ENCODE measurements at regions not wholly inside any gene's neighbourhood (a gene's known extent, or its start where the extent isn't known, plus 50 kb on each side); places are given as distances from the start of the nearest gene placed in this dataset.
"Not testable (repeated sequence)": the region's sequence is repeated elsewhere in the genome, so short reads cannot be mapped to it uniquely, and the experiment has no call there.

DNA sequence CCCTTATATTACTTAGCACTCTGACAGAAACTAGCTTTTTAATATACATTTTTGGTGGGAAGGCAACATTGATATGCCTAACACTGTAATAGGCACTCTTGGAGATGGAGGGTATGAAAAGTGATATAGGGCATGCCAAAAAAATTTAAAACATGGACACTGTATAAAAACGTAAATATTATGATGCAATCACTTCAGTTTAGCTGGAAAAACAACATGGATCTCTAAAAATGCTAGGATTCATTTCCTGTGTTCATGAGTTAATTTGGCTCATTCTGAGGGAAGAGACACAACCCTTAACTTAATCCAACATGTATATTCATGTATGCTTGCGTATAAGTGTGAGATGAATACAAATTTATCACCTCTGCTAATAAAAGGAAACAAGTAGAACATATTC is 157.3 kb upstream of the TFAP2D start:
- H3K4me3 ChIP-seq (replicated peaks in 1 of 2; ENCODE audit: low read depth in 2 of 2, low read length in 2 of 2) = no peak overlapping the region
- TF ChIP-seq, protein P1, sequence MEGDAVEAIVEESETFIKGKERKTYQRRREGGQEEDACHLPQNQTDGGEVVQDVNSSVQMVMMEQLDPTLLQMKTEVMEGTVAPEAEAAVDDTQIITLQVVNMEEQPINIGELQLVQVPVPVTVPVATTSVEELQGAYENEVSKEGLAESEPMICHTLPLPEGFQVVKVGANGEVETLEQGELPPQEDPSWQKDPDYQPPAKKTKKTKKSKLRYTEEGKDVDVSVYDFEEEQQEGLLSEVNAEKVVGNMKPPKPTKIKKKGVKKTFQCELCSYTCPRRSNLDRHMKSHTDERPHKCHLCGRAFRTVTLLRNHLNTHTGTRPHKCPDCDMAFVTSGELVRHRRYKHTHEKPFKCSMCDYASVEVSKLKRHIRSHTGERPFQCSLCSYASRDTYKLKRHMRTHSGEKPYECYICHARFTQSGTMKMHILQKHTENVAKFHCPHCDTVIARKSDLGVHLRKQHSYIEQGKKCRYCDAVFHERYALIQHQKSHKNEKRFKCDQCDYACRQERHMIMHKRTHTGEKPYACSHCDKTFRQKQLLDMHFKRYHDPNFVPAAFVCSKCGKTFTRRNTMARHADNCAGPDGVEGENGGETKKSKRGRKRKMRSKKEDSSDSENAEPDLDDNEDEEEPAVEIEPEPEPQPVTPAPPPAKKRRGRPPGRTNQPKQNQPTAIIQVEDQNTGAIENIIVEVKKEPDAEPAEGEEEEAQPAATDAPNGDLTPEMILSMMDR (IDR thresholded peaks at IDR 0.05; ENCODE audit: low read depth, low read length) = no peak
- DNase-seq (ENCODE audit: low read depth in 2 of 2) = no peak

- TF ChIP-seq, protein P1 (IDR thresholded peaks at IDR 0.05; ENCODE audit: low read depth, low read length) = no peak
- H3K4me3 ChIP-seq (replicated peaks in 1 of 2; ENCODE audit: low read depth in 2 of 2, low read length in 2 of 2) = no peak overlapping the region
- DNase-seq (ENCODE audit: low read depth in 2 of 2) = no peak
Observed at GRCh38 chr6:50565004-50565403, 148.3 kb upstream of the TFAP2D start.

DNA sequence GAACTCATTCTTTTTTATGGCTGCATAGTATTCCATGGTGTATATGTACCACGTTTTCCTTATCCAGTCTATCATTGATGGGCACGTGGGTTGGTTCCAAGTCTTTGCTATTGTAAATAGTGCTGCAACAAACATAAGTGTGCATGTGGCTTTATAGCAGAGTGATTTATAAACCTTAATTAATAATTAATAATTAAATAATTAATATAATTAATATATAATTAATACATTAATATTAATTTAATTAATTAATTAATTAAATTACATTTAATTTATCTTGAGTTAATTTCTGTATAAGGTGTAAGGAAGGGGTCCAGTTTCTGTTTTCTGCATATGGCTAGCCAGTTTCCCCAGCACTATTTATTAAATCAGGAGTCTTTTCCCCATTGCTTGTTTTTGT is 142.1 kb upstream of the TFAP2D start:
- H3K4me3 ChIP-seq (replicated peaks in 1 of 2; ENCODE audit: low read depth in 2 of 2, low read length in 2 of 2); DNase-seq (ENCODE audit: low read depth in 2 of 2): not testable (repeated sequence)

- DNase-seq (ENCODE audit: low read depth in 2 of 2) = no peak
- H3K4me3 ChIP-seq (replicated peaks in 1 of 2; ENCODE audit: low read depth in 2 of 2, low read length in 2 of 2) = no peak overlapping the region
- TF ChIP-seq, protein P1 (IDR thresholded peaks at IDR 0.05; ENCODE audit: low read depth, low read length) = no peak
Observed at GRCh38 chr6:50585441-50586330, 127.6 kb upstream of the TFAP2D start.

DNA sequence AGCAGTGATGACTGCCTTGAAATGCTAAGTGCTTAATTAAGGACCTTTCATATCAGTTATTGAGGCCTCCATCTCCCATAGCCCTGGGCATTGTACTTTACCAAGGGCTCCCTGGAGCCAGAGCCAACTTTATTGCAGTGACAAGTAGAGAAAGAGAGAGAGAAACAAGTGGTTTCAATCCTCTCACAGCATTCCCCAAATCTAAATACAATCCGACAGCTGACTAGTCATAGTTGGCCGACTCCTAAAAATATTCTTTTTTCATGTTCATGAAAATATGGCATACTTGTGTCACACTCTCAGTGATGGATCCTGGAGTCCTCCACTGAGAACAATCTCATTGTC is 127.0 kb upstream of the TFAP2D start:
- H3K4me3 ChIP-seq (replicated peaks in 1 of 2; ENCODE audit: low read depth in 2 of 2, low read length in 2 of 2) = no peak overlapping the region
- TF ChIP-seq, protein P1 (IDR thresholded peaks at IDR 0.05; ENCODE audit: low read depth, low read length) = no peak

GRCh38 chr6:50589751-50590470 is 123.4 kb upstream of the TFAP2D start:
- TF ChIP-seq, protein P1 (IDR thresholded peaks at IDR 0.05; ENCODE audit: low read depth, low read length) = no peak
- H3K4me3 ChIP-seq (replicated peaks in 1 of 2; ENCODE audit: low read depth in 2 of 2, low read length in 2 of 2) = no peak overlapping the region
- DNase-seq (ENCODE audit: low read depth in 2 of 2) = no peak

More for the DNA sequence above, 127.0 kb upstream of the TFAP2D start:
- DNase-seq (ENCODE audit: low read depth in 2 of 2) = no peak

DNA sequence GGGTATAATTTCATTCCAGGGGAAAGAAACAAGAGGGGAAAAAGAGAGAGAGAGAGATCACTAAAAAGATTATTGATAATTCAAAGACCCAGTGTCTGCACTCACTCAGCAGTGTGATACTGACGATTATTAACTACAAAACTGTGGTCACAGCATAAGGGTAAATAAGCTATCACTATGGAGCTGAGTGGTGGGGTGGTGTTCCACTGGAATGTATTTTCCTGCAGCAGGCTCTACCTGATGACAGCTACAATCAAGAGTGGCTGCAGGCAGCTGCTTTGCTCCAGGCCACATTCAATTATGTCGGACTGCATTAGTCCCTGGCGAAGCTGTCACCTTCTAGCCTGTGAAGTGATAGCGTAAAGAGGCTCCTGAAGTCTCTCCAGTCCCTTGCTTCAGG is 122.2 kb upstream of the TFAP2D start:
- H3K4me3 ChIP-seq (replicated peaks in 1 of 2; ENCODE audit: low read depth in 2 of 2, low read length in 2 of 2) = no peak overlapping the region
- TF ChIP-seq, protein P1 (IDR thresholded peaks at IDR 0.05; ENCODE audit: low read depth, low read length) = no peak
- DNase-seq (ENCODE audit: low read depth in 2 of 2) = no peak
